Prostate gland (tissue), 2 donors: ENCODE measurements at regions not wholly inside any gene's neighbourhood (a gene's known extent, or its start where the extent isn't known, plus 50 kb on each side); places are given as distances from the start of the nearest gene placed in this dataset.

Source experiments
- POLR2AphosphoS5 ChIP-seq: sonication (generic); formaldehyde crosslinking; IDR thresholded peaks from one replicate; pipeline ENCODE4 v1.6.1; 2017; ENCODE audit warnings: antibody characterized with exemption
- TF ChIP-seq, protein P1 (sequence below), 4 experiments: fragments of 200-600 bp in 2 of 4; fragments of 450-650 bp in 2 of 4; sonication (generic) in 2 of 4; IDR thresholded peaks; 1 replicate in 3 of 4; 2 replicates in 1 of 4; pipeline ENCODE4 v1.5.1; 2016 to 2019; ENCODE audit warnings: antibody characterized with exemption in 4 of 4, mild to moderate bottlenecking in 2 of 4, moderate library complexity in 2 of 4

DNA sequence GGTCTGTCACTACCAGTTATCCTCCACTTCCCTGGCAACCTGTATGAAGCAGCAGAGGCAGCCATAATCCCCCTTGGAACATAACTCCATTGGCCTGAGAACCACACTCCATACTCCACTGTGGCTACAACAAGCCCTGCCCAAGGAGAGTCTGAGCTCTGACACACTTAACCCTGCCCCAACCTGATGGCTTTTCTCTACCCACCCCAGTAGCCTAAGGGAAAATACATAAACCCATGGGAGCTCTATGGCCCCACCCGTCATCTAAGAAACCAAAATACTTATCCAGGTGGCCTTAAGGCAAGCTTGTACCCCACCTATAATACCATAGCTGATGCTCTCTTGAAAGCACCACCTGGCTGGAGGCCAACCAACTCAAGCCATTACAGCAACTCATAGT is 324.8 kb upstream of the GLI3 start:
- TF ChIP-seq, protein P1, sequence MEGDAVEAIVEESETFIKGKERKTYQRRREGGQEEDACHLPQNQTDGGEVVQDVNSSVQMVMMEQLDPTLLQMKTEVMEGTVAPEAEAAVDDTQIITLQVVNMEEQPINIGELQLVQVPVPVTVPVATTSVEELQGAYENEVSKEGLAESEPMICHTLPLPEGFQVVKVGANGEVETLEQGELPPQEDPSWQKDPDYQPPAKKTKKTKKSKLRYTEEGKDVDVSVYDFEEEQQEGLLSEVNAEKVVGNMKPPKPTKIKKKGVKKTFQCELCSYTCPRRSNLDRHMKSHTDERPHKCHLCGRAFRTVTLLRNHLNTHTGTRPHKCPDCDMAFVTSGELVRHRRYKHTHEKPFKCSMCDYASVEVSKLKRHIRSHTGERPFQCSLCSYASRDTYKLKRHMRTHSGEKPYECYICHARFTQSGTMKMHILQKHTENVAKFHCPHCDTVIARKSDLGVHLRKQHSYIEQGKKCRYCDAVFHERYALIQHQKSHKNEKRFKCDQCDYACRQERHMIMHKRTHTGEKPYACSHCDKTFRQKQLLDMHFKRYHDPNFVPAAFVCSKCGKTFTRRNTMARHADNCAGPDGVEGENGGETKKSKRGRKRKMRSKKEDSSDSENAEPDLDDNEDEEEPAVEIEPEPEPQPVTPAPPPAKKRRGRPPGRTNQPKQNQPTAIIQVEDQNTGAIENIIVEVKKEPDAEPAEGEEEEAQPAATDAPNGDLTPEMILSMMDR (IDR thresholded peaks at IDR 0.05) = no peak
- TF ChIP-seq POLR2AphosphoS5 = no peak
